Daoy (cell line): ENCODE measurements at regions not wholly inside any gene's neighbourhood (a gene's known extent, or its start where the extent isn't known, plus 50 kb on each side); places are given as distances from the start of the nearest gene placed in this dataset.
"Not testable (repeated sequence)": the region's sequence is repeated elsewhere in the genome, so short reads cannot be mapped to it uniquely, and the experiment has no call there.

ENCODE experiments used
- DNase-seq: peaks from one replicate; pipeline ENCODE4 v3.0.0-alpha.2; 2015; ENCODE audit warnings: low read depth

- DNase-seq = no peak
Observed at GRCh38 chr1:94303005-94303404, 65.6 kb upstream of the ARHGAP29 start.

DNA sequence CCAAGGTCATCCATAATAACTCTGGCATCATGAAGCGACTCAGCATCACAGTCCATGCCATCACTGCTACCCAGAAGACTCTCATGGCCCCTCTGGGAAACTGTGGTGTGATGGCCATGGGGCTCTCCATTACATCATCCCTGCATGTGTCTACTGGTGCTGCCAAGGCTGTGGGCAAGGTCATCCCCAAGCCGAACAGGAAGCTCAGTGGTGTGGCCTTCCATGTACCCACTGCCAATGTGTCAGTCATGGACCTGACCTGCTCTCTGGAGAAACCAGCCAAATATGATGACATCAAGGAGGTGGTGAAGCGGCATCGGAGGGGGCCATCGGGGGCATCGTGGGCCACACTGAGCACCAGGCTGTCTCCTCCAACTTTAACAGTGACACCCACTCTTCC, 65.1 kb upstream of the ARHGAP29 start:
- DNase-seq = no peak

- DNase-seq = no peak
Observed at GRCh38 chr1:94301186-94301585, 63.8 kb upstream of the ARHGAP29 start.

GRCh38 chr1:94300731-94301130, 63.3 kb upstream of the ARHGAP29 start:
- no peak for DNase-seq

DNA sequence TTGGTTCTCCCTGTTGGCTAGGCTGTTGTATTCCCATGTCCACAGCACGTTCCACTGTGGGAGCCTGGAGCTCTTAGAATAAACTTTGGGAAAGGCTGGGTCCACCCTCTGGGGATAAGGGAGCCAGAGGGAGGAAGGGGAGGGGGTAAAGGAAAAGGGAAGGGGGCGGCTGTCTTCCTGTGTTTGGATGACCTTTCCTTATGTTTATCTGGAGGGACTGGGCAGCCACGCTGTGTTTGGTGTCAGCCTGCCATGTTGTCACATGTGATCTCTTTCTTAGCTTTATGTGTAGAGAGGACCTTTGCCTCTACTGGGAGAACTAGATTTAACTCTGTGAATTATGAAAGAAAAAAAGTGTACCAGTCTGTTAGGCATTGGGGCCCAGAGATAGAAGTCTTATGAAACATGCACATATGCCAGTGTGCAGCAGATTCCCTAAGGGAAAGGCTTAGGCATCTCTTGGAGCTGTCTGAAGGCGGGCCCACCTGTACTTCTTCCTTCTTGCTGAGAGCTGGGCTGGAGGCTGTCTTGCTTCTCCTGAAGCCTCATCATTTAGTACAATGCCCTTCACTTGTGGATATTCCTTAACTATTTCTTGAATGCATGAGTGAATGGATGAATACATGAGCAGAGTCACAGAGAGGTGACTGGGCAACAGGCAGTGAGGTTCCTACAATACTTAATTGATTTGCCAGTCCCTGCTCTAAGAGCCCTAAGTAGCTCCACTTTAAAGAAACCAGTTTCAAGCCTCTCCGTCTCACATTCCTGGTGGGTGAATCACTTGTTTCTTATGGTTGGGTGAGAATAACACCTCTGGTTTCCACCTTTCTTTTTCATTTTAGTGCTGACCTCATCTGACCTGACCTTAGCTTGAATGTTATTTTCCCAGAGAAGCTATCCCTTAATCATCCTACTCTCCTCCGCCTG, 62.5 kb upstream of the ARHGAP29 start:
- peak; percentile 93 for DNase-seq

- DNase-seq = no peak
Observed at GRCh38 chr1:94298861-94299260, 61.5 kb upstream of the ARHGAP29 start.

DNA sequence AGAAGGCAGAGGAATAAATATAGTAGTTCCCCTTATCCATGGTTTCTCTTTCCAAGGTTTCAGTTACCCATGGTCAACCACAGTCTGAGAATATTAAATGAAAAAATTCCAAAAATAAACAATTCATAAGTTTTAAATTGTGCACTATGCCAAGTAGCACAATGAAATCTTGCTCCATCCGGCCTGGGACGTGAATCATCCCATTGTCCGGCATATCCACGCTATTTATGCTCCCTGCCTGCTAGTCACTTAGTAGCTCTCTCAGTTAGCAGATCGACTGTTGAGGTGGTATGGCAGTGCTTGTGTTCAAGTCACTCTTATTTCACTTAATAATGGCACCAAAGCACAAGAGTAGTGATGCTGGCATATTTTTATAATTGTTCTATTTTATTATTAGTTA, 58.6 kb upstream of the ARHGAP29 start:
- peak; percentile 71 for DNase-seq

DNA sequence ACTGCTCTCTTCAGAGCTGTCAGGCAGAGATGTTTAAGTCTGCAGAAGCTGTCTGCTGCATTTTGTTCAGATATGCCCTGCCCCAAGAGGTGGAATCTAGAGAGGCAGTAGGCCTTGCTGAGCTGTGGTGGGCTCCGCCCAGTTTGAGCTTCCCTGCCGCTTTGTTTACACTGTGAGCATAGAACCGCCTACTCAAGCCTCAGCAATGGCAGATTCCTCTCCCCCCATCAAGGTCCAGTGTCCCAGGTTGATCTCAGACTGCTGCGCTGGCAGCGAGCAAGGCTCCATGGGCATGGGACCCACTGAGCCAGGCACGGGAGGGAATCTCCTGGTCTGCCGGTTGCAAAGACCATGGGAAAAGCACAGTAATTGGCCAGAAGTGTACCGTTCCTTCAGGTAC, 55.6 kb upstream of the ARHGAP29 start:
- not testable (repeated sequence) for DNase-seq

GRCh38 chr1:94289244-94289643, 51.9 kb upstream of the ARHGAP29 start:
- not testable (repeated sequence) for DNase-seq
